ENCODE measurements at regions not wholly inside any gene's neighbourhood (a gene's known extent, or its start where the extent isn't known, plus 50 kb on each side); places are given as distances from the start of the nearest gene placed in this dataset.
"Not testable (repeated sequence)": the region's sequence is repeated elsewhere in the genome, so short reads cannot be mapped to it uniquely, and the experiment has no call there.

DNA sequence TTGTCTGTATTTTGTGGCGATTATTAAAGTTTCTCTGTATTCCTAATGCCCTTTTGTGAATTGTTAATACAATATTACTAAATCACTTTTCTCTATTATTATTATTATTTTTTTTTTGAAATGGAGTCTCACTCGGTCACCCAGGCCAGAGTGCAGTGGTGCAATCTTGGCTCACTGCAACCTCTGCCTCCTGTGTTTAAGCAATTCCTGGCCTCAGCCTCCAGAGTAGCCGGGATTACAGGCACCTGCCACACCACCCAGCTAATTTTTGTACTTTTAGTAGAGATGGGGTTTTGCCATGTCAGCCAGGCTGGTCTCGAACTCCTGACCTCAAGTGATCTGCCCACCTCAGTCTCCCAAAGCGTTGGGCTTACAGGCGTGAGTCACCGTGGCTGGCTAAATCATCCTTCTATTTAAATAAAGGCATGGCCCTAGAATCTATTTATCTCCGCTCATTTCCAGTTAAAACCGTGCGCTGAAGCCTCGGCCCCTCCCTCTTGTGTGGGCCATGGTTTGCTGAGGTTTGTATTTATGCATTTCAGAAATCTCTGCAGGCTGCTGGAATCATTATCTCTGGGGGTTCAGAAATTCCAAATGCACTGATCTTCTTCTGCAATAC lies 1136.4 kb upstream of the TMEM132C start:
- no peak for DNase-seq

DNA sequence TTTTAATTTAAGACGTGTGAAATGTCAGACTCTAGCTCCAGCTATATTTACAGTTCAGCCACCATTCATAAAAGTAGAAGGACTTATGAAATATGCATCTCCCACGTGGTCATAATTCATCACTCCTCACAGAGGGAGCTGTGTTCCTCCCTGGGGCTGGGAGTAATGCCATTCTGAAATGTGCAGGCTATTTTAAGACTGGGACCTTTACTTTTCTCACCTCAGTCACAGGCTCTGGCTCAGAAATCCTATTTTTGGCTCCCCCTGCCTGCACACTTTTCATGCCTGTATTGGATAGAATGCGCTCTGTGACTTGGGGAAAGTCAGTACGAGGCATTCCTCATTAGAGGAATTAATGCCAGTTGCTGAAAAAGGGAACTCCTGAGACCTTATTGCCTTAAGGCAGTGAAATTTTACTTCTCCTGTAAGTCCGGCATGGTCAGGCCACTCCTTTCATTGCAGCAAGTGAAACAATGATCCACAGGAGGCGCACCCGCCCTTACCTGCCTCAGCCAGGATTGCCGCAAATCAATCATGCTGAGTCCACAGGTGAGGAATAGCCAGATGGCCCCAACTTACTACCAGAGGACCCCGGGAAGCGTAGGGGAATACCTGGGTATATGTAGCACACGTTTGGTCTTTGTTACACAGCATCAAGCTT lies 1133.2 kb upstream of the TMEM132C start:
- DNase-seq = peak; percentile 30

DNA sequence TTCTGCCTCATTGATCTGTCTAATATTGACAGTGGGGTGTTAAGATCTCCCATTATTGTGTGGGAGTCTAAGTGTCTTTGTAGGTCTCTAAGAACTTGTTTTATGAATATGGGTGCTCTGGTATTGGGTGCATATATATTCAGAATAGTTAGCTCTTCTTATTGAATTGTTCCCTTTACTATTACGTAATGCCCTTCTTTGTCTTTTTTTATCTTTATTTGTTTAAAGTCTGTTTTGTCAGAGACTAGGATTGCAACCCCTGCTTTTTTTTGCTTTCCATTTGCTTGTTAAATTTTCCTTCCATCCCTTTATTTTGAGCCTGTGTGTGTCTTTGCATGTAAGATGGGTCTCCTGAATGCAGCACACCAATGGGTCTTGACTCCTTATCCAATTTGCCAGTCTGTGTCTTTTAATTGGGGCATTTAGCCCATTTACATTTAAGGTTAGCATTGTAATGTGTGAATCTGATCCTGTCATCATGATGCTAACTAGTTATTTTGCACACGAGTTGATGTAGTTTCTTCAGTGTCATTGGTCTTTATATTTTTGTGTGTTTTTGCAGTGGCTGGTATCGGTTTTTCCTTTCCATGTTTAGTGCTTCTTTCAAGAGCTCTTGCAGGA lies 1126.0 kb upstream of the TMEM132C start:
- DNase-seq = not testable (repeated sequence)

DNA sequence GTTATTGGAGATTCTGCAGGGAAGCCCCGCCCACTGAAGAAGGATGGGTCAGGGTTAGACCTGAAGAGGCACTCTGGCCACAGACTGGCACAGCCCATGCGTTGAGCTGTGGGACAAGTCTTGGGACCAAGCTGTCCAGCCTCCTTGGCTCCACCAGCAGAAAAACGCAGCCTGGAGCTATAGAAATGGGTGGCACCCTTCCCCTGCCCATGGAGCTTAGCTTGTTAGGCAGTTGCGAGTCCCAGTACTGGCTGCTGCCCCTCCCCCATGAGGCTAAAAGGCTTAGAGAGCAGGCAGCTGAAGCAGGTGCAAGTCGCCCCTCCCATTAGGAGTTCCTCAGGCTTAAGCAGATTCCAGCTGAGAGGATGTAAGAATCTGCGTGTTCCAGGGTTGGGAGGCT lies 1124.0 kb upstream of the TMEM132C start:
- DNase-seq = peak; percentile 51

DNA sequence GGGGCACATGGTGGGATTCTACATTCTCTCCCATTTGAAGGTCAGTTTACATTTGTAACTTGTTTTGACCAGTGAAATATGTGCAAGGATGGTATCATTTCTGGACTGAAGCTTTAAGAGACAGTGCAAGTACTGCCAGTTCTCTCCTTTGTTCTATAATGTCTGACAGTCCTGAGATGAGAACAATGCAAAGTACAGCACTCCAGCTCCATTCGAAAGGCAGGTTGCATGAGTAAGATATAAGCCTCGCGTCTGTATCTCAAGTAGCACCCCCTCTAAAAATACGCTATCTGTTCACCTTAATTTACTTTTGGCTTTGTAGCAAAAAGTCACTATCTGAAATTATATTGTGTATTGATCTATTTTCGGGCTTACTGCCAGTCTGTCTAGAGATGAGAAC lies 1122.2 kb upstream of the TMEM132C start:
- no peak for DNase-seq

DNA sequence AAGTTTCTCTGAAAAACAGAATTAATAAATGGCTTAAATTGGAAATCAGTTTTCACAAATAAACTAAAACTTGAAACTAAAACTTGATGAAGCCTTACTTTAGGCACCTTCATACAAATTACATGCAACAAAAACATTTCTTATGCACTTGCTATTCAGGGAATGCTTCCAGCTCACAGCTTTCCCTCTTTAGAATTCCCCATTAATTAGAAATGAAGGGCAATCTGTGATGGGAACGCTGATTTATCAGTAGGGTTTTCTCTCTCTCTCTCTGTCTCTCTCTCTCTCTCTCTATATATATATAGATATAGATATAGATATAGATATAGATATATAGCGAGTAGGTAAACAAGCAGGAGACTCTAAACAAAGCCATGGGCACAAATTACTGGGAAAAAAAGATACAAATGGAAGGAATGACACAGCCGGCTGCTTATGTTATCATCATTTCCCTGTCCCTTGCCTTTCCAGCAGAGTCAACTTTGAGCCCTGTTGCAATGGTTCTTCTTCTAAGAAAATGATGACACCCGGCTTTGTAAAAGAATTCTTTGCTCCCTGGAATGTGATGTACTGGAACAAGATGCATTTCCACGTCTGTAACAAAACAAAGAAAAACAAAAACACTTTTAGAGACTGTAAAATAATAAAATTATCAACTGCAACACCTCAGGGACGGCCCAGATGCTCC lies 1121.6 kb upstream of the TMEM132C start:
- DNase-seq = no peak

DNA sequence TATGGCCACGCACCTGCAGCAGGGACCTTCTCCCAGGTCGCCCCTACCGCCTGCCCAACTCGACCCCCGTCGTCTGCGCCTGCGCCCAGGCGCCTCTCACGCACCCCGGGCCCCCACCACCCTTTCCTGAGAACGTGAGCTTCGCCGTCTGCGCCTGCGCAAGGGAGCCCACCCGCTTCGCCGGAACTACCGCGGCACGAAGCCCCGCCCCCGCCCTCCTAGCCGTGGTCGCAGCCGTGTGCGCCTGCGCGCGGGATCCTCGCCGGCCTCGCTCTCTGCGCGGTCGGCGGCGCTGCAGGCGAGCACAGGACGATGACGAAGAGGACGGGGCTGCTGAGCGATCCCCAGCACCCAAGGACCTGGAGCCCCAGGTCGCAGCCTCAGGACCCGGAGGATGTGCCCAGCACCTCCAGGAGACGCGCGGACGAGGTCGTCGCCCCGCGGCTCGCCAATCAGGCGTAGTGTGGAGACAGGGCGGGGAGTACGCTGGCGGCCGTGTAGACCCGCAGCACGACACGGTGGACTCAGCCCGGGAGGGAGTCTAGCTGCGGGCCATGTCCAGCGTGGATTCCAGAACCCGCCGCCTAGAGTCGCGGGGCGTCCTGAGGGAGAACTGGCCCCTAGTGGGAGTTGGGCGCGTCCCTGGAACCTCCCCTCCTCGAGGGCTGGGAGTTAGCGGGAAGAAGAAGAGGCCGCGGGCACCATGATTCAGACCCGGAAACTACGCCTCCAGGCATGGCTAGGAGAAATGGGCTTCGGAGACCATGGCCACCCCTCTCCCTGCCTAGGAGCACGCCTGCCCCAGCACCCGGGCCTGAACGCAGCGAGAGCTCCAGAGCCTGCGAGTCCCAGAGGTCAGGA lies 1120.8 kb upstream of the TMEM132C start:
- DNase-seq = peak; percentile 91

DNA sequence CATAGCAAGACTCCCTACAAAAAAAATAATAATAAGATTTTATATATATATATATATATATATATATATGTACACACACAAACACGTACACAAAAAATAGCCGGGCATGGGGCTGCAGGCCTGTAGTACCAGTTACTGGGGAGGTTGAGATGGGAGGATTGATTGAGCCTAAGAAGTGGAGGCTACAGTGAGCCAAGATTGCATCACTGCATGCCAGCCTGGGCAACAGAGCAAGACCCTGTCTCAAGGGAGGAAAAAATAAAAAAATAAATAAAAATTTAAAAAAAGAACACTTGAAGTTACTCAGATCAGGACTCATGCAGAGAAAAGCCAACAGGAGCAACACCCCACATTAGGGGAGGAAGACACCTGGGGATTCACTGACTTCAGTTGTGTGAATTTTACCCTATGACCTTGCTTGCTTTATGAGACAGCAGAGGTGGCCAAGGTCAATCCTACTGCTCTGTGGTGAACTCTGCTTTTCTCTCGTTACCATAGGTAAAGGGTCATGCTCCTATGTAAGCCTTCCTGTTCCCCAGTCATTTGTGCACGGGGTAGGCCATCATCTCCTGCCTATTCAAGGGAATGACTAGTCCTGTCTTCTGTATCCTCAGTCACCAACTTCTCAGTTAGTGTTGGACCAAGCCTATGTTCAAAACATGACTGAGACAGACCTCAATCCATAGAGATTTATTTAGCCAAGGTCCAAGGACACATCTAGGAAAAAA lies 1119.8 kb upstream of the TMEM132C start:
- no peak for DNase-seq

DNA sequence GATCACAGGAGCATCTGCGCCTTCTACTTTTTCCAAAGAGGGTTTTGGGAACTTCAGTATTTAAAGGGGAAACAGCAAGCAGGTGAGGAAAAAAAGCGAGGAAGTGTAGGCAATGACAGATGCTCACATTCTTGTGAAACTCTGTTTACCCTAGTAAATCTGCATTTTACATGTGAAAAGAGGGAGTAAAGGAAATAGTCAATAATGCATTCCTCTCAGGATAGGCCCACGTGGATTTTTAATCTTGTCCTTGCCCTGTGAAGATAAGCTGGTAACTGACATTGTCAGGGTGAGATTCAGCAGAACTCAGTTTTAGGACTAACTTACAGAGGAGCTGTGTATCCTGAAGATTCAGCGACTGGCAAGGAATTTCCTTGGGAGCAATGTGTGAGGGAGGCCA lies 1119.2 kb upstream of the TMEM132C start:
- no peak for DNase-seq

DNA sequence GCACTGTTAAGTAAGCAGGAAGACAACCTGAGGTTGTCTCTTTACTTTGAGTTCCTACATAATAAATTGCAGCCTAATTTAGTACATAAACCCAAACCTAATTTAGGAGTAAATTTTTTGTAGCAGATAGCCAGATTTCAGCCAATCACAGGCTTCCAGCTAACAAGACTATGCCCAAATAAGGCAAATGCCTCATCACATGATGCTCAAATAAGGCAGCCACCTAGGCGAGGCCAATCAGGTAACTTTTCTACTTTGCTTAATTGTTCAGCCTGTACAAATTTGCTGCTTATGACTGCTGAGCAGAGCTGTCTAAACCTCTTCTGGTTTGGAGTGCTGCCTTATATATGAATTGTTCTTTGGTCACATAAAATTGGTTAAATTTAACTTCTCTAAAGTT lies 1118.7 kb upstream of the TMEM132C start:
- no peak for DNase-seq

DNA sequence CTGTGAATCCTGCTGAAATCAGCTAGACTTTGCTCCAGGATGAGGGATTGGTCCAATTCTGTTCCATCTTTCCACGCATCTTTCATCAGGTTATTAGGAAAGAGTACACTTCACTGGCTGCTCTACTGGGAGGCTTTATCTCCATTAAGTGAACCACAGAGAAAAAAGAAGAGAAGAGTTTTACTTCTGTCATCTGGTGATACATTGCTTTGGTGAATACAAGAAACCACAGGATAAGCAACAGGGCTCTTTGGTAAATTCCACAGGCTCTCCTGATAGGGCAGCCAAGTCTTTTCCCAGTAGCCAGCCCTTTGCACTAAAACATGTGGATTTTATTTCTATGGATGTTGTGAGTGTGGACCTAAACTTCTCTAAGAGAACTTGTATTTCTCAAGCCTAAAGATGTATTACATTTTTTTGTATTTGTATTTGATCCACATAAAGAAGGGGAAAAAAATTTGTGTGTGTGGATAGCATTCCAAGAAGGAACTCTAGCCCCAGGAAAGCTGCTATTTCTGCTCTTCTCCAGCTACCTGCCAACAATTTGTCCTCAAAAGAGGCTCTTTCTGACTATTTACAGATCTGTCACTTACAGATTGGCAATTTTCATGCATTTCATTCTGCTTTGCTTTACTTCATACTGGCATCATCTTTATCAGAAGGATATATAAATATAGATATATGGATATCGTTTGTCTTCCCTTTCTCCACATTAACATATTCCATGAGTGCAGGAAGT lies 1117.6 kb upstream of the TMEM132C start:
- DNase-seq = no peak

DNA sequence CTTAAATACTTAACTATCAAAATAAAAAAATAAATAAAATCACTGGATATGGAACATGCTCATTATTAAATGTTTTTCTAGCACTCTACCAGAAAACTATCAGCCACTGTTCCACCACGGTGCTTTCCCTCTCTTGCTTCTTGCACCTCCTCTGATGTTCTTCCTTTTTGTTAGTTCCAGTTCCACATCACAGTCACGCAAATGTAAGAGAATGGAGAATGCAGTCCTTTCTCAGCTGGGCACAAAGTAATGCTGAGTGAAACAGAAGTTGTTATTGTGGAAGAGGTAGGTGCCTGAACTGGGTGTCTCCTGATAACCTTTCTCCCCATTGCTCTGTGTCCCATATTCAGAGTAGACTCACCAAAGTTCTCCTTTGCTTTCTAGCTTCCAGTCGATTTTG lies 1116.9 kb upstream of the TMEM132C start:
- no peak for DNase-seq

DNA sequence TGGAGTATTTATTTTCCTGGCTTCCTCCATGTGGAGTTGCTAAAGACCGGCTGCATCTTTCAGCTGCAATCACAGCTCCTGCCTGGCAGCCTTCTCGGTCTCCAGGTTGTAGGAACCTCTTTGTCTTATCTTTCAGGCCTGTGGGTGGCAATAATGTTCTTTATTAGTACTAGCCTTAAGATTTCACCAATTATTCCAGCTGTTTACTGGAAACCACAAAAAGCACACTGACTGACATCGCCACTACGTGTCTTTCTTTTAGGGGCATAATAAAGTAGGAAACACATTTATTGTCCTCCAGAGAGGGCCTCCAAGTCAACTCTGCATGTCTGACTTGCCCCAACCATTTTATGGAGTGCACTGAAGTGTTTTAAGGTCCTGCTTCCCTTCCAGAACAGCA lies 1116.5 kb upstream of the TMEM132C start:
- DNase-seq = no peak

DNA sequence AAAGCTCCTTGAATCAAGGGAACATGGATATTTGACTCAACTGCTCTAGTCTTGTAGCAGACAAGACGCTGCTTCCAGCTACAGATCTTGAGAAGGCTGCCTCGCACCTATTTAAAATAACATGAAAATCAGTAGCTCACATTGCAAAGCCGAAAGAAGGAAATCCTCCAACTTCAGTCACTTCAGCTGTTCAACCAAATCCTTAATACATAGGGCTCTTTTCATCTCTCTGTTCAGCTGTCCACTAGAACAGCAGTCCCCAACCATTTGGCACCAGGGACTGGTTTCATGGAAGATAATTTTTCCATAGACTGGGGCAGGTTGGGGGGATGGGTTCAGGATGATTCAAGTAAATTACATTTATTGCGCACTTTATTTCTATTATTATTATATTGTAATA lies 1116.0 kb upstream of the TMEM132C start:
- no peak for DNase-seq

DNA sequence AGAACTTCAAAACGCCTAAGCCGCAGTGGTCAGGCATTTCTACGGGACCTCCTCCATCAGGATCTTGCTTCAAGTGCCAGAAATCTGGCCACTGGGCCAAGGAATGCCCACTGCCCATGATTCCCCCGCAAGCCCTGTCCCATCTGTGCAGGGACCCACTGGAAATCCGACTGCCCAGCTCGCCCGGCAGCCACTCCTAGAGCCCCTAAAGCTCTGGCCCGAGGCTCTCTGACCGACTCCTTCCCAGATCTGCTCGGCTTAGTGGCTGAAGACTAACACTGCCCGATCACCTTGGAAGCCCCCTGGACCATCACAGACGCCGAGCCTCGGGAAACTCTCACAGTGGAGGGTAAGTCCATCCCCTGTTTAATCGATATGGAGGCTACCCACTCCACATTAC lies 1113.0 kb upstream of the TMEM132C start:
- DNase-seq = no peak

DNA sequence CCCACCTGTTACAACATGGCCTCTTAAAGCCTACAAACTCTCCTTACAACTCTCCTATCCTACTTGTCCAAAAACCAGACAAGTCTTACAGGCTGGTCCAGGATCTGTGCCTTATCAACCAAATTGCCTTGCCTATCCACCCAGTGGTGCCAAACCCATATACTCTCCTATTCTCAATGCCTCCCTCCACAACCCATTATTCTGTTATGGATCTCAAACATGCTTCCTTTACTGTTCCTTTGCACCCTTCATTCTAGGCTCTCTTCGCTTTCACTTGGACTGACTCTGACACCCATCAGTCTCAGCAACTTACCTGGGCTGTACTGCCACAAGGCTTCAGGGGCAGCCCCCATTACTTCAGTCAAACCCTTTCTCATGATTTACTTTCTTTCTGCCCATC lies 1112.1 kb upstream of the TMEM132C start:
- not testable (repeated sequence) for DNase-seq

DNA sequence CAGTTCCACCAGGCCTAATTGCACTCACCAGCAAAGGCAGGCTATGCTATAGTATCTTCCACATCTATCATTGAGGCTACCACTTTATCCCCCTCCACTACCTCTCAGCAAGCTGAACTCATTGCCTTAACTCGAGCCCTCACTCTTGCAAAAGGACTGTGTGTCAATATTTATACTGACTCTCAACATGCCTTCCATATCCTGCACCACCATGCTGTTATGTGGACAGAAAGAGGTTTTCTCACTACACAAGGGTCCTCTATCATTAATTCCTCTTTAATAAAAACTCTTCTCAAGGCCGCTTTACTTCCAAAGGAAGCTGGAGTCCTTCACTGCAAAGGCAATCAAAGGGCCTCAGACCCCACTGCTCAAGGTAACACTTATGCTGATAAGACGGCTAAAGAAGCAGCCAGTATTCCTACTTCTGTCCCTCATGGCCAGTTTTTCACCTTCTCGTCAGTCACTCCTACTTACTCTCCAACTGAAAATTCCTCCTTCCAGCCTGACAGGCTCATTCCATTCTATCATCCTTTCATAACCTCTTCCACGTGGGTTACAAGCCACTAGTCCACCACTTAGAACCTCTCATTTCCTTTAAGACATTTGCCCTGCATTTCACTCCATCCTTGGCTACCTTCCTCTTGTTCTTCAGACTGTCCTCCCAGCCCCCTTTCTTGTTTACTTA lies 1110.9 kb upstream of the TMEM132C start:
- DNase-seq = not testable (repeated sequence)

DNA sequence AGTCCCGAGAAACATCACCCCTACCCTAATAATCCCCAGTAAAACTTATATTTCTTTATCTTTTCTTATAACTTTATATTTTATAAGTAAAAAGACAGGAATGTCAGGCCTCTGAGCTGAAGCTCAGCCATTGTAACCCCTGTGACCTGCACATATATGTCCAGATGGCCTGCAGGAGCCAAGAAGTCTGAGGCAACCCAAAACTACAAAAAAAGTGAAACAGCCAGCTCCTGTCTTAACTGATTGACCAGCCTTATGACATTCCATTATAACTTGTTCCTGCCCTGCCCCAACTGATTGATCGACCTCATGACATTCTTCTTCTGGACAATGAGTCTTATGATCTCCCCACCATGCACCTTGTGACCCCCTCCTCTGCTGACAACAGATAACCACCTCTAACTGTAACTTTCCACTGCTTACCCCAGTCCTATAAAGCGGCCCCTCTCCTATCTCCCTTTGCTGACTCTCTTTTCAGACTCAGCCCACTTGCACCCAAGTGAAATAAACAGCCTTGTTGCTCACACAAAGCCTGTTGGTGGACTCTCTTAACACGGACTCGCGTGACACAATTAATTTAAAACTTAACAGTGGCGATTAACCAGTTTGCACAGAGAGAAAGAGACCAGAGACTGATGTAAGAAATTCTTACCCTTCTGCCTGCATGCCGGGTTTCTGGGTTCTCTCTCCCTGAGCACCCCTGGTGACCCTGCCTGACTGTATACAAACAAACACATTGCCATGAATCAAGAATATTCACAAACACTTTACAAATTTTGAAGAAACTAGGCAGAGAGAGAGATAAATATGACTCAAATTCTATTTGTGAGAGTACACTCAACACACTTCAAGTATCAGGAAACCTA lies 1109.2 kb upstream of the TMEM132C start:
- not testable (repeated sequence) for DNase-seq

DNA sequence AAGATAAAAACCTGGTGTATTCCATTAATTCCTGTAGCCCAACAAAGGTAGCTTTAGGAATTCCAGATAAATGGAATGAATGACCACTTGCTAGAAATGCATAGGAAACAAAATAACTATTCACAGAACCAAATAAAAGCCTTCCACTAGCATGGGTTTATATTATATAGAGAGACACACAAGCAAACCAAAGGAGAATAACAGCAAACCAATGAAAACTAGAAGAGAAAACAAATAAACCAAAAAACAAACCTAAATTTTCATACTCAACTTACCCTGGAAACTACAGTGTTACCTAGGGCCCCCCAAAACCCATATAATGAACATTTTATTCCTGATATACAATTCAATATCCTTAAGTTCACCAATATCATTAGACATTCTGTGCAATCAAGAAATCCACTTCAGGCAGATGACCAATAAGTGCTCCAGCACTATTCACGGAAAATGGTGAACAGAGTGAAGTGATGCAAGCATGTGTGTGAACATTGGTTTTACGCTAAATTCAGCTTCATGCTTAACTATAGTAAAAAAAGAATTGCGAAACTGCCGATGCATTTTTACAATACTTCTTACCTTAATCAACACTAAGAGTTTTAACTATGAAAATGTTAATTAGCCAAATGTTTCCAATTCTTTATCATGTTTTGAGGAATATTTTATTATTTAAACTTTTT lies 1108.4 kb upstream of the TMEM132C start:
- DNase-seq = no peak
